Left ventricle myocardium inferior (tissue), 1 donor: ENCODE measurements at regions not wholly inside any gene's neighbourhood (a gene's known extent, or its start where the extent isn't known, plus 50 kb on each side); places are given as distances from the start of the nearest gene placed in this dataset.
"Not testable (repeated sequence)": the region's sequence is repeated elsewhere in the genome, so short reads cannot be mapped to it uniquely, and the experiment has no call there.

Experiments used
- DNase-seq: peaks from one replicate; pipeline ENCODE4 v3.0.0-alpha.2; 2020
- H3K27ac ChIP-seq: fragments of 200-600 bp; replicated peaks from 2 replicates; pipeline ENCODE4 v1.8.0; 2021
- H3K27me3 ChIP-seq: fragments of 200-600 bp; 2 replicates; pipeline ENCODE4 v1.8.0; 2021; ENCODE audit warnings: low read depth
- H3K36me3 ChIP-seq: fragments of 200-600 bp; 2 replicates; pipeline ENCODE4 v1.8.0; 2021
- H3K4me1 ChIP-seq: fragments of 200-600 bp; 2 replicates; pipeline ENCODE4 v1.8.0; 2021
- H3K4me3 ChIP-seq: fragments of 200-600 bp; 2 replicates; pipeline ENCODE4 v1.8.0; 2021; ENCODE audit warnings: mild to moderate bottlenecking, moderate library complexity
- H3K9me3 ChIP-seq: fragments of 200-600 bp; replicated peaks from 2 replicates; pipeline ENCODE4 v1.8.0; 2021
- CTCF ChIP-seq: fragments of 200-600 bp; IDR thresholded peaks from 2 replicates; pipeline ENCODE4 v1.8.0; 2021; ENCODE audit warnings: antibody characterized with exemption, mild to moderate bottlenecking, borderline replicate concordance
- intact Hi-C: fragments of 100-400 bp; cut with micrococcal nuclease; formaldehyde crosslinking; loops from one replicate; pipeline ENCODE4 v1.11.0; 2022
- donor health status: DM: no; HTN: yes; CAD: no; lungs with severe emphysema.

- no peak for DNase-seq
- no peaks in the 10 kb centered on the region for H3K36me3 ChIP-seq
- no peak overlapping the region for H3K4me3 ChIP-seq
- TF ChIP-seq CTCF, result no peak
- H3K9me3 ChIP-seq, result peaks cover 7% of the 10 kb centered on the region
- no peaks in the 10 kb centered on the region for H3K4me1 ChIP-seq
- intact Hi-C loops, result no loop called here
- H3K27me3 ChIP-seq, result peaks cover 39% of the 10 kb centered on the region
- no peak overlapping the region for H3K27ac ChIP-seq
Measured at GRCh38 chr2:118421648-118422047, 333.4 kb downstream of the INSIG2 start.

GRCh38 chr2:118417406-118418120 is 329.3 kb downstream of the INSIG2 start:
- H3K4me3 ChIP-seq, result no peak overlapping the region
- H3K27me3 ChIP-seq, result peaks cover 29% of the 10 kb centered on the region
- no peak for TF ChIP-seq CTCF
- intact Hi-C loops, result no loop called here
- H3K9me3 ChIP-seq, result peaks cover 29% of the 10 kb centered on the region
- no peak overlapping the region for H3K27ac ChIP-seq
- no peak for DNase-seq
- H3K36me3 ChIP-seq, result no peaks in the 10 kb centered on the region
- H3K4me1 ChIP-seq, result no peaks in the 10 kb centered on the region

GRCh38 chr2:118415186-118415585 is 326.9 kb downstream of the INSIG2 start:
- peaks cover 12% of the 10 kb centered on the region for H3K27me3 ChIP-seq
- H3K36me3 ChIP-seq, H3K27ac ChIP-seq, H3K4me3 ChIP-seq, H3K4me1 ChIP-seq, DNase-seq, intact Hi-C loops: not testable (repeated sequence)
- H3K9me3 ChIP-seq, result peaks cover 21% of the 10 kb centered on the region

GRCh38 chr2:118403658-118404451 is 315.6 kb downstream of the INSIG2 start:
- intact Hi-C loops, result no loop called here

GRCh38 chr2:118388771-118389170 is 300.5 kb downstream of the INSIG2 start:
- Histone ChIP-seq H3K27ac (no peak overlapping the region), H3K4me3 (no peak overlapping the region), H3K36me3 (no peaks in the 10 kb centered on the region), H3K4me1 (no peaks in the 10 kb centered on the region), H3K27me3 (no peaks in the 10 kb centered on the region), H3K9me3 (no peaks in the 10 kb centered on the region)
- intact Hi-C loops, result no loop called here
- no peak for DNase-seq
- TF ChIP-seq CTCF, result no peak

More at GRCh38 chr2:118403658-118404451, 315.6 kb downstream of the INSIG2 start:
- no peak for DNase-seq
- Histone ChIP-seq H3K27me3 (peaks cover 6% of the 10 kb centered on the region), H3K4me1 (no peaks in the 10 kb centered on the region), H3K9me3 (peaks cover 22% of the 10 kb centered on the region), H3K27ac (no peak overlapping the region), H3K4me3 (no peak overlapping the region), H3K36me3 (no peaks in the 10 kb centered on the region)
- no peak for TF ChIP-seq CTCF

GRCh38 chr2:118387509-118387908 is 299.2 kb downstream of the INSIG2 start:
- no peaks in the 10 kb centered on the region for H3K27me3 ChIP-seq

More at GRCh38 chr2:118387509-118387908, 299.2 kb downstream of the INSIG2 start:
- no peaks in the 10 kb centered on the region for H3K9me3 ChIP-seq
- no peaks in the 10 kb centered on the region for H3K4me1 ChIP-seq
- no peak for DNase-seq
- no peaks in the 10 kb centered on the region for H3K36me3 ChIP-seq
- H3K4me3 ChIP-seq, result no peak overlapping the region
- TF ChIP-seq CTCF, result no peak
- no peak overlapping the region for H3K27ac ChIP-seq
- intact Hi-C loops, result no loop called here
